ENCODE measurements at regions not wholly inside any gene's neighbourhood (a gene's known extent, or its start where the extent isn't known, plus 50 kb on each side); places are given as distances from the start of the nearest gene placed in this dataset.

GRCh38 chr4:77348815-77349214 is 191.8 kb downstream of the CCNG2 start:
- TF ChIP-seq CTCF (IDR thresholded peaks at IDR 0.05), result no peak
- no peak for TF ChIP-seq POLR2A (IDR thresholded peaks at IDR 0.05)

All from esophagus squamous epithelium (tissue), 4 donors.